ENCODE measurements at regions not wholly inside any gene's neighbourhood (a gene's known extent, or its start where the extent isn't known, plus 50 kb on each side); places are given as distances from the start of the nearest gene placed in this dataset.
"Not testable (repeated sequence)": the region's sequence is repeated elsewhere in the genome, so short reads cannot be mapped to it uniquely, and the experiment has no call there.

- not testable (repeated sequence) for TF ChIP-seq CEBPB, CTCF (IDR thresholded peaks at IDR 0.05)
Observed at GRCh38 chr17:20902496-20902895, 140.3 kb downstream of the USP22 start.

Measured in A549 (cell line).